ENCODE measurements at regions not wholly inside any gene's neighbourhood (a gene's known extent, or its start where the extent isn't known, plus 50 kb on each side); places are given as distances from the start of the nearest gene placed in this dataset.
A peak's percentile ranks its signal among the peaks of the same experiment; 100 is the strongest.

GRCh38 chrX:39734174-39734776 lies 363.5 kb downstream of the BCOR start:
- no peak for DNase-seq
- no peak for TF ChIP-seq GATA2 (CRISPR knock-in tag; IDR thresholded peaks at IDR 0.05)
- TF ChIP-seq NFIC (IDR thresholded peaks at IDR 0.05; ENCODE audit: borderline replicate concordance), result no peak
- TF ChIP-seq RAD21 (IDR thresholded peaks at IDR 0.05; ENCODE audit: low read length), result no peak
- TF ChIP-seq IRF3 (IDR thresholded peaks at IDR 0.05; ENCODE audit: low read depth, low read length), result no peak
- no peak for TF ChIP-seq USF2 (IDR thresholded peaks at IDR 0.05; ENCODE audit: borderline replicate concordance, low read depth, low read length)
- TF ChIP-seq GABPA (IDR thresholded peaks at IDR 0.05; ENCODE audit: low read depth), result no peak
- no peaks in the 10 kb centered on the region for H4K20me1 ChIP-seq (ENCODE audit: insufficient read depth)
- no peak overlapping the region for H3K4me3 ChIP-seq (ENCODE audit: low read depth in 2 of 2, low read length in 1 of 2)
- WGBS (ENCODE audit: low lambda C conversion rate), result 51% methylated on average over 2 of the region's 2 CpGs
- peaks cover 10% of the 10 kb centered on the region; the same call in 1 of the 2 replicates for H3K27me3 ChIP-seq (ENCODE audit: insufficient read depth)
- no peak overlapping the region for H2AFZ ChIP-seq (ENCODE audit: low read depth)
- no peaks in the 10 kb centered on the region for H3K9me2 ChIP-seq
- ChIA-PET CTCF (interaction anchor here (0.8 kb wide), 1 partner anchor 280 kb away, joined by 3 read pairs; no protein-coding TSS in a partner anchor), POLR2A (no interaction called here)
- peaks cover 8% of the 10 kb centered on the region for H3F3A ChIP-seq (replicated peaks; ENCODE audit: insufficient read depth)
- no peaks in the 10 kb centered on the region for H3K36me3 ChIP-seq (replicated peaks in 1 of 2; ENCODE audit: control insufficient read depth in 1 of 2, insufficient read depth in 2 of 2, low read length in 1 of 2)
- H3K4me2 ChIP-seq, result no peak overlapping the region
- H3K79me2 ChIP-seq (ENCODE audit: insufficient read depth), result no peaks in the 10 kb centered on the region
- H3K27ac ChIP-seq (ENCODE audit: low read depth in 2 of 2, low read length in 1 of 2), result no peak overlapping the region
- H3K9me3 ChIP-seq, result no peaks in the 10 kb centered on the region
- peaks cover 0 to 45% of the 10 kb centered on the region in 2 experiments; a peak in 1 of 4 replicates for H3K4me1 ChIP-seq (ENCODE audit: control insufficient read depth in 1 of 2, insufficient read depth in 2 of 2, low read depth in 1 of 2, low read length in 1 of 2)
- H3K9ac ChIP-seq, result no peak overlapping the region

- ChIA-PET POLR2A (no interaction called here), CTCF (no interaction called here)
- H3K79me2 ChIP-seq (ENCODE audit: insufficient read depth), result no peaks in the 10 kb centered on the region
- H3K27me3 ChIP-seq (ENCODE audit: insufficient read depth), result no peaks in the 10 kb centered on the region; the same call in 1 of the 2 replicates
- peak overlapping the region; percentile 59 to 67; a peak in 3 of 4 replicates for H3K27ac ChIP-seq (ENCODE audit: low read depth in 2 of 2, low read length in 1 of 2)
- no peaks in the 10 kb centered on the region for H3K36me3 ChIP-seq (replicated peaks in 1 of 2; ENCODE audit: control insufficient read depth in 1 of 2, insufficient read depth in 2 of 2, low read length in 1 of 2)
- H4K20me1 ChIP-seq (ENCODE audit: insufficient read depth), result no peaks in the 10 kb centered on the region
- DNase-seq, result peak; percentile 35
- no peaks in the 10 kb centered on the region for H3K9me2 ChIP-seq
- peak overlapping the region; percentile 49; the same call in 1 of the 2 replicates for H2AFZ ChIP-seq (ENCODE audit: low read depth)
- H3K4me2 ChIP-seq, result peak overlapping the region; percentile 18; the same call in 1 of the 2 replicates
- peaks cover 8% of the 10 kb centered on the region for H3F3A ChIP-seq (replicated peaks; ENCODE audit: insufficient read depth)
- peak overlapping the region; percentile 23 for H3K9ac ChIP-seq
- WGBS (ENCODE audit: low lambda C conversion rate), result 49% methylated on average over 14 of the region's 22 CpGs
- TF ChIP-seq TCF12 (IDR thresholded peaks at IDR 0.05) (no peak), EP300 (IDR thresholded peaks at IDR 0.05; ENCODE audit: borderline replicate concordance in 1 of 2, low read depth in 1 of 2, low read length in 1 of 2) (peak in 1 of 2 experiments; percentile 9; a peak in 1 of 4 replicates), TAF1 (IDR thresholded peaks at IDR 0.05; ENCODE audit: borderline replicate concordance, low read depth, low read length) (no peak), PBX3 (IDR thresholded peaks at IDR 0.05) (peak; percentile 17; the same call in 1 of the 2 replicates), NFIC (IDR thresholded peaks at IDR 0.05; ENCODE audit: borderline replicate concordance) (peak; percentile 86), MAX (IDR thresholded peaks at IDR 0.05; ENCODE audit: low read depth) (peak; percentile 51; the same call in 1 of the 2 replicates)
- peaks cover 0 to 31% of the 10 kb centered on the region in 2 experiments; a peak in 1 of 4 replicates for H3K4me1 ChIP-seq (ENCODE audit: control insufficient read depth in 1 of 2, insufficient read depth in 2 of 2, low read depth in 1 of 2, low read length in 1 of 2)
- H3K4me3 ChIP-seq (ENCODE audit: low read depth in 2 of 2, low read length in 1 of 2), result no peak overlapping the region
- no peaks in the 10 kb centered on the region for H3K9me3 ChIP-seq
These were observed 361.2 kb downstream of the BCOR start for GRCh38 chrX:39736216-39737211.
